NT2/D1 (cell line): ENCODE measurements at regions not wholly inside any gene's neighbourhood (a gene's known extent, or its start where the extent isn't known, plus 50 kb on each side); places are given as distances from the start of the nearest gene placed in this dataset.

Experiments
- SUZ12 ChIP-seq: IDR thresholded peaks from 2 replicates; pipeline ENCODE4 v1.6.1; 2011; ENCODE audit not compliant: insufficient read length, insufficient read depth; ENCODE audit errors: extremely low read depth
- YY1 ChIP-seq: IDR thresholded peaks from 2 replicates; pipeline ENCODE4 v1.6.1; 2011; ENCODE audit not compliant: insufficient read length, insufficient read depth
- ZNF274 ChIP-seq: IDR thresholded peaks from 2 replicates; pipeline ENCODE4 v1.6.1; 2011; ENCODE audit warnings: mild to moderate bottlenecking, low read depth, low read length

DNA sequence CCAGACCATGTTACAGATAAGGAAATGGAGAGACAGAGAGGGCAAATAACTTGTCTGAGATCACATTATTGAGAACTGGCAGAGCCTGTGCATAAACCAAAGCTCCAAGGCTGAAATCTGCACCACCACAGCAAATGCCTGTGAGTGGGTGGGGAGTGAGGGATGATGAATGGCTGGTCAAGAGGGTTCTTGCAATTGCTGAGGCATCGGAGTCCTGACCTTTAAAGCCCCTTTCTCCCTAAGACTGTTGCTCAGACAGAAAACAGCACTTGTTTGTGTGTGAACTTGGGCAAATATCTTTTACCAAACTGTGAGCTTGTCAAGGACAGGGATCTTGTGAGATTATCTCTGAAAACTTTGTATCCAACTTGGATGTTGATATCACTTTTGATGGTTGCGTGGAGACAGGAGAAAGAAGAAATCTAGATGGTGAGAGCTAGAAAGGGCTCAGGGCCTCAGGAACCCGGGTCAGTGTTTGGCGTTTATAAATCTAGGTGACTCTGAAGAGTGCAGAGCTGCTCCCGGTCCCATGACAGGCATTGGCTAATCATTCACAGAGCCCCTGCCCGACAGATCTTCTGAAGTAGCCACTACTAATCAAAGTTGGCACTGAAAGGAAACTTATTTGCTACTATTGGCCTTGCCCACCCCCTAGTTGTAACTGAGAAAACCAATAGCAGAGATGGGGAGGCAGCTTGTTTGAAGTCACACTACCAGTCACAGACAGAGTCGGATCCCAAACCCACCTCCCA lies 122.3 kb downstream of the FOXD2 start:
- no peak for TF ChIP-seq YY1
- no peak for TF ChIP-seq SUZ12
- TF ChIP-seq ZNF274 = no peak
